ENCODE measurements at regions not wholly inside any gene's neighbourhood (a gene's known extent, or its start where the extent isn't known, plus 50 kb on each side); places are given as distances from the start of the nearest gene placed in this dataset.

GRCh38 chr12:42961395-42961794 is 371.8 kb upstream of the PRICKLE1 start:
- Histone ChIP-seq H2AFZ (ENCODE audit: low read length) (no peak overlapping the region), H3F3A (ENCODE audit: low read depth) (no peaks in the 10 kb centered on the region), H3K36me3 (ENCODE audit: insufficient read depth, low read length) (no peaks in the 10 kb centered on the region), H3K9ac (ENCODE audit: low read depth, low read length, poor library complexity, severe bottlenecking) (no peak overlapping the region), H3K4me3 (ENCODE audit: low read length, poor library complexity, severe bottlenecking) (no peak overlapping the region), H3K27me3 (ENCODE audit: insufficient read depth, low read length, poor library complexity, severe bottlenecking) (no peaks in the 10 kb centered on the region), H3K9me3 (ENCODE audit: insufficient read depth, low read depth, low read length) (no peaks in the 10 kb centered on the region), H4K20me1 (ENCODE audit: insufficient read depth, low read length, poor library complexity, severe bottlenecking) (no peaks in the 10 kb centered on the region), H3K79me2 (ENCODE audit: insufficient read depth, low read length) (no peaks in the 10 kb centered on the region), H3K4me1 (ENCODE audit: insufficient read depth, low read length, poor library complexity, severe bottlenecking) (no peaks in the 10 kb centered on the region), H3K4me2 (ENCODE audit: low read depth, low read length, poor library complexity, severe bottlenecking) (no peak overlapping the region), H3K9me2 (replicated peaks; ENCODE audit: low read depth, low read length) (no peaks in the 10 kb centered on the region)
- no peak for TF ChIP-seq EZH2phosphoT487 (IDR thresholded peaks at IDR 0.05; ENCODE audit: borderline replicate concordance)
- no peak for TF ChIP-seq CTCF (conservative IDR thresholded peaks at IDR 0.05; ENCODE audit: low read length)

- Histone ChIP-seq H3K9me3 (ENCODE audit: insufficient read depth, low read depth, low read length) (no peaks in the 10 kb centered on the region), H3K4me2 (ENCODE audit: low read depth, low read length, poor library complexity, severe bottlenecking) (no peak overlapping the region), H3K4me1 (ENCODE audit: insufficient read depth, low read length, poor library complexity, severe bottlenecking) (no peaks in the 10 kb centered on the region), H3K4me3 (ENCODE audit: low read length, poor library complexity, severe bottlenecking) (no peak overlapping the region), H3K9me2 (replicated peaks; ENCODE audit: low read depth, low read length) (no peaks in the 10 kb centered on the region), H2AFZ (ENCODE audit: low read length) (no peak overlapping the region), H3K9ac (ENCODE audit: low read depth, low read length, poor library complexity, severe bottlenecking) (no peak overlapping the region), H3K27me3 (ENCODE audit: insufficient read depth, low read length, poor library complexity, severe bottlenecking) (no peaks in the 10 kb centered on the region), H3K79me2 (ENCODE audit: insufficient read depth, low read length) (no peaks in the 10 kb centered on the region), H4K20me1 (ENCODE audit: insufficient read depth, low read length, poor library complexity, severe bottlenecking) (no peaks in the 10 kb centered on the region), H3K36me3 (ENCODE audit: insufficient read depth, low read length) (no peaks in the 10 kb centered on the region), H3F3A (ENCODE audit: low read depth) (no peaks in the 10 kb centered on the region)
- no peak for TF ChIP-seq CTCF (conservative IDR thresholded peaks at IDR 0.05; ENCODE audit: low read length)
- no peak for TF ChIP-seq EZH2phosphoT487 (IDR thresholded peaks at IDR 0.05; ENCODE audit: borderline replicate concordance)
Measured at GRCh38 chr12:42960087-42960527, 370.6 kb upstream of the PRICKLE1 start.

- Histone ChIP-seq H3K4me2 (ENCODE audit: low read depth, low read length, poor library complexity, severe bottlenecking) (no peak overlapping the region), H3K36me3 (ENCODE audit: insufficient read depth, low read length) (no peaks in the 10 kb centered on the region), H3K9me2 (replicated peaks; ENCODE audit: low read depth, low read length) (no peaks in the 10 kb centered on the region), H3K27me3 (ENCODE audit: insufficient read depth, low read length, poor library complexity, severe bottlenecking) (no peaks in the 10 kb centered on the region), H3K9ac (ENCODE audit: low read depth, low read length, poor library complexity, severe bottlenecking) (no peak overlapping the region), H2AFZ (ENCODE audit: low read length) (no peak overlapping the region), H3K4me1 (ENCODE audit: insufficient read depth, low read length, poor library complexity, severe bottlenecking) (no peaks in the 10 kb centered on the region), H3K9me3 (ENCODE audit: insufficient read depth, low read depth, low read length) (no peaks in the 10 kb centered on the region; the same call in 1 of the 2 replicates), H4K20me1 (ENCODE audit: insufficient read depth, low read length, poor library complexity, severe bottlenecking) (no peaks in the 10 kb centered on the region), H3K79me2 (ENCODE audit: insufficient read depth, low read length) (no peaks in the 10 kb centered on the region), H3K4me3 (ENCODE audit: low read length, poor library complexity, severe bottlenecking) (no peak overlapping the region), H3F3A (ENCODE audit: low read depth) (no peaks in the 10 kb centered on the region)
- no peak for TF ChIP-seq CTCF (conservative IDR thresholded peaks at IDR 0.05; ENCODE audit: low read length)
- no peak for TF ChIP-seq EZH2phosphoT487 (IDR thresholded peaks at IDR 0.05; ENCODE audit: borderline replicate concordance)
Measured at GRCh38 chr12:42958291-42958674, 368.7 kb upstream of the PRICKLE1 start.
